ENCODE measurements at regions not wholly inside any gene's neighbourhood (a gene's known extent, or its start where the extent isn't known, plus 50 kb on each side); places are given as distances from the start of the nearest gene placed in this dataset.
A peak's percentile ranks its signal among the peaks of the same experiment; 100 is the strongest.

- no peak for DNase-seq
- Histone ChIP-seq H3K36me3 (ENCODE audit: control insufficient read depth in 4 of 4, insufficient read depth in 4 of 4, low read length in 3 of 4) (no peaks in the 10 kb centered on the region), H3K27me3 (replicated peaks in 2 of 5; ENCODE audit: control insufficient read depth in 4 of 5, insufficient read depth in 5 of 5, low read length in 4 of 5) (no peaks in the 10 kb centered on the region), H3K27ac (ENCODE audit: insufficient read depth in 1 of 2, low read depth in 1 of 2, low read length in 2 of 2, poor library complexity in 1 of 2, severe bottlenecking in 2 of 2) (no peak overlapping the region), H3K9me3 (ENCODE audit: control extremely low read depth in 1 of 5, control insufficient read depth in 4 of 5, insufficient read depth in 2 of 5, low read depth in 1 of 5, low read length in 4 of 5) (peaks cover 0 to 4% (median 0%) of the 10 kb centered on the region in 5 experiments), H3K4me3 (ENCODE audit: control insufficient read depth in 1 of 7, extremely low read depth in 1 of 7, insufficient read depth in 4 of 7, low read depth in 2 of 7, low read length in 6 of 7) (no peak overlapping the region), H3K4me1 (ENCODE audit: control extremely low read depth in 1 of 4, control insufficient read depth in 4 of 4, insufficient read depth in 4 of 4, low read length in 3 of 4) (peaks cover 0 to 25% (median 5%) of the 10 kb centered on the region in 4 experiments)
- WGBS (ENCODE audit: insufficient coverage) = 72% methylated on average over 4 of the region's 6 CpGs
- POLR2A ChIA-PET = no interaction called here
- CTCF ChIA-PET = no interaction called here
Observed at GRCh38 chr4:11488657-11489452, 60.2 kb upstream of the HS3ST1 start.

GRCh38 chr4:11487868-11488544 lies 59.3 kb upstream of the HS3ST1 start:
- H3K27ac ChIP-seq (ENCODE audit: insufficient read depth in 1 of 2, low read depth in 1 of 2, low read length in 2 of 2, poor library complexity in 1 of 2, severe bottlenecking in 2 of 2) = no peak overlapping the region
- DNase-seq = peak in 2 of 3 donors; percentile 61 to 67
- peaks cover 0 to 4% (median 0%) of the 10 kb centered on the region in 5 experiments for H3K9me3 ChIP-seq (ENCODE audit: control extremely low read depth in 1 of 5, control insufficient read depth in 4 of 5, insufficient read depth in 2 of 5, low read depth in 1 of 5, low read length in 4 of 5)
- ChIA-PET CTCF (interaction anchor here (1.1 kb wide), 1 partner anchor 21 kb away, joined by 3 read pairs; no protein-coding TSS in a partner anchor), POLR2A (no interaction called here)
- no peaks in the 10 kb centered on the region for H3K27me3 ChIP-seq (replicated peaks in 2 of 5; ENCODE audit: control insufficient read depth in 4 of 5, insufficient read depth in 5 of 5, low read length in 4 of 5)
- H3K4me3 ChIP-seq (ENCODE audit: control insufficient read depth in 1 of 7, extremely low read depth in 1 of 7, insufficient read depth in 4 of 7, low read depth in 2 of 7, low read length in 6 of 7) = no peak overlapping the region
- peaks cover 0 to 33% (median 9%) of the 10 kb centered on the region in 4 experiments for H3K4me1 ChIP-seq (ENCODE audit: control extremely low read depth in 1 of 4, control insufficient read depth in 4 of 4, insufficient read depth in 4 of 4, low read length in 3 of 4)
- no peaks in the 10 kb centered on the region for H3K36me3 ChIP-seq (ENCODE audit: control insufficient read depth in 4 of 4, insufficient read depth in 4 of 4, low read length in 3 of 4)
- WGBS (ENCODE audit: insufficient coverage) = 71% methylated on average over 1 of the region's 3 CpGs

GRCh38 chr4:11487139-11487538 lies 58.4 kb upstream of the HS3ST1 start:
- no peak overlapping the region for H3K4me3 ChIP-seq (ENCODE audit: control insufficient read depth in 1 of 7, extremely low read depth in 1 of 7, insufficient read depth in 4 of 7, low read depth in 2 of 7, low read length in 6 of 7)
- no peak for DNase-seq
- POLR2A ChIA-PET = no interaction called here

GRCh38 chr4:11485926-11486325 lies 57.2 kb upstream of the HS3ST1 start:
- H3K27me3 ChIP-seq (replicated peaks in 2 of 5; ENCODE audit: control insufficient read depth in 4 of 5, insufficient read depth in 5 of 5, low read length in 4 of 5) = no peaks in the 10 kb centered on the region
- 100% methylated on average over 2 of the region's 2 CpGs for WGBS (ENCODE audit: insufficient coverage)
- peaks cover 0 to 2% (median 0%) of the 10 kb centered on the region in 5 experiments for H3K9me3 ChIP-seq (ENCODE audit: control extremely low read depth in 1 of 5, control insufficient read depth in 4 of 5, insufficient read depth in 2 of 5, low read depth in 1 of 5, low read length in 4 of 5)
- POLR2A ChIA-PET = no interaction called here
- peaks cover 10 to 54% (median 25%) of the 10 kb centered on the region in 4 experiments for H3K4me1 ChIP-seq (ENCODE audit: control extremely low read depth in 1 of 4, control insufficient read depth in 4 of 4, insufficient read depth in 4 of 4, low read length in 3 of 4)
- no peak overlapping the region for H3K27ac ChIP-seq (ENCODE audit: insufficient read depth in 1 of 2, low read depth in 1 of 2, low read length in 2 of 2, poor library complexity in 1 of 2, severe bottlenecking in 2 of 2)
- H3K36me3 ChIP-seq (ENCODE audit: control insufficient read depth in 4 of 4, insufficient read depth in 4 of 4, low read length in 3 of 4) = no peaks in the 10 kb centered on the region
- H3K4me3 ChIP-seq (ENCODE audit: control insufficient read depth in 1 of 7, extremely low read depth in 1 of 7, insufficient read depth in 4 of 7, low read depth in 2 of 7, low read length in 6 of 7) = no peak overlapping the region
- CTCF ChIA-PET = no interaction called here
- no peak for DNase-seq

More at GRCh38 chr4:11487139-11487538, 58.4 kb upstream of the HS3ST1 start:
- Histone ChIP-seq H3K4me1 (ENCODE audit: control extremely low read depth in 1 of 4, control insufficient read depth in 4 of 4, insufficient read depth in 4 of 4, low read length in 3 of 4) (peaks cover 2 to 42% (median 14%) of the 10 kb centered on the region in 4 experiments), H3K27me3 (replicated peaks in 2 of 5; ENCODE audit: control insufficient read depth in 4 of 5, insufficient read depth in 5 of 5, low read length in 4 of 5) (no peaks in the 10 kb centered on the region), H3K27ac (ENCODE audit: insufficient read depth in 1 of 2, low read depth in 1 of 2, low read length in 2 of 2, poor library complexity in 1 of 2, severe bottlenecking in 2 of 2) (no peak overlapping the region), H3K9me3 (ENCODE audit: control extremely low read depth in 1 of 5, control insufficient read depth in 4 of 5, insufficient read depth in 2 of 5, low read depth in 1 of 5, low read length in 4 of 5) (peaks cover 0 to 2% (median 0%) of the 10 kb centered on the region in 5 experiments), H3K36me3 (ENCODE audit: control insufficient read depth in 4 of 4, insufficient read depth in 4 of 4, low read length in 3 of 4) (no peaks in the 10 kb centered on the region)
- CTCF ChIA-PET = interaction anchor here (1.1 kb wide), 1 partner anchor 22 kb away, joined by 3 read pairs; no protein-coding TSS in a partner anchor

GRCh38 chr4:11484531-11484930 lies 55.8 kb upstream of the HS3ST1 start:
- Histone ChIP-seq H3K9me3 (ENCODE audit: control extremely low read depth in 1 of 5, control insufficient read depth in 4 of 5, insufficient read depth in 2 of 5, low read depth in 1 of 5, low read length in 4 of 5) (peaks cover 0 to 2% (median 0%) of the 10 kb centered on the region in 5 experiments), H3K36me3 (ENCODE audit: control insufficient read depth in 4 of 4, insufficient read depth in 4 of 4, low read length in 3 of 4) (no peaks in the 10 kb centered on the region), H3K27ac (ENCODE audit: insufficient read depth in 1 of 2, low read depth in 1 of 2, low read length in 2 of 2, poor library complexity in 1 of 2, severe bottlenecking in 2 of 2) (no peak overlapping the region), H3K4me3 (ENCODE audit: control insufficient read depth in 1 of 7, extremely low read depth in 1 of 7, insufficient read depth in 4 of 7, low read depth in 2 of 7, low read length in 6 of 7) (no peak overlapping the region), H3K4me1 (ENCODE audit: control extremely low read depth in 1 of 4, control insufficient read depth in 4 of 4, insufficient read depth in 4 of 4, low read length in 3 of 4) (peaks cover 15 to 65% (median 36%) of the 10 kb centered on the region in 4 experiments), H3K27me3 (replicated peaks in 2 of 5; ENCODE audit: control insufficient read depth in 4 of 5, insufficient read depth in 5 of 5, low read length in 4 of 5) (no peaks in the 10 kb centered on the region)
- POLR2A ChIA-PET = no interaction called here
- CTCF ChIA-PET = interaction anchor here (0.6 to 1.5 kb wide), 3 partner anchors 18 to 68 kb away, joined by 3 read pairs; no protein-coding TSS in a partner anchor
- WGBS (ENCODE audit: insufficient coverage) = 86% methylated on average over 1 of the region's 1 CpG
- DNase-seq = no peak

GRCh38 chr4:11483046-11483445 lies 54.4 kb upstream of the HS3ST1 start:
- H3K27me3 ChIP-seq (replicated peaks in 2 of 5; ENCODE audit: control insufficient read depth in 4 of 5, insufficient read depth in 5 of 5, low read length in 4 of 5) = no peaks in the 10 kb centered on the region
- 20% methylated on average over 1 of the region's 3 CpGs for WGBS (ENCODE audit: insufficient coverage)
- peak in 2 of 3 donors; percentile 74 to 80 for DNase-seq
- no peaks in the 10 kb centered on the region for H3K36me3 ChIP-seq (ENCODE audit: control insufficient read depth in 4 of 4, insufficient read depth in 4 of 4, low read length in 3 of 4)
- ChIA-PET POLR2A (no interaction called here), CTCF (no interaction called here)
- peaks cover 0 to 2% (median 0%) of the 10 kb centered on the region in 5 experiments for H3K9me3 ChIP-seq (ENCODE audit: control extremely low read depth in 1 of 5, control insufficient read depth in 4 of 5, insufficient read depth in 2 of 5, low read depth in 1 of 5, low read length in 4 of 5)
- H3K27ac ChIP-seq (ENCODE audit: insufficient read depth in 1 of 2, low read depth in 1 of 2, low read length in 2 of 2, poor library complexity in 1 of 2, severe bottlenecking in 2 of 2) = no peak overlapping the region
- no peak overlapping the region for H3K4me3 ChIP-seq (ENCODE audit: control insufficient read depth in 1 of 7, extremely low read depth in 1 of 7, insufficient read depth in 4 of 7, low read depth in 2 of 7, low read length in 6 of 7)
- H3K4me1 ChIP-seq (ENCODE audit: control extremely low read depth in 1 of 4, control insufficient read depth in 4 of 4, insufficient read depth in 4 of 4, low read length in 3 of 4) = peaks cover 15 to 57% (median 36%) of the 10 kb centered on the region in 4 experiments

- WGBS (ENCODE audit: insufficient coverage) = 39% methylated on average over 2 of the region's 2 CpGs
- no peak overlapping the region for H3K27ac ChIP-seq (ENCODE audit: insufficient read depth in 1 of 2, low read depth in 1 of 2, low read length in 2 of 2, poor library complexity in 1 of 2, severe bottlenecking in 2 of 2)
- CTCF ChIA-PET = no interaction called here
Observed at GRCh38 chr4:11480683-11481082, 52.0 kb upstream of the HS3ST1 start.

More at GRCh38 chr4:11480683-11481082, 52.0 kb upstream of the HS3ST1 start:
- Histone ChIP-seq H3K4me1 (ENCODE audit: control extremely low read depth in 1 of 4, control insufficient read depth in 4 of 4, insufficient read depth in 4 of 4, low read length in 3 of 4) (peaks cover 15 to 50% (median 36%) of the 10 kb centered on the region in 4 experiments), H3K27me3 (replicated peaks in 2 of 5; ENCODE audit: control insufficient read depth in 4 of 5, insufficient read depth in 5 of 5, low read length in 4 of 5) (no peaks in the 10 kb centered on the region), H3K36me3 (ENCODE audit: control insufficient read depth in 4 of 4, insufficient read depth in 4 of 4, low read length in 3 of 4) (no peaks in the 10 kb centered on the region), H3K9me3 (ENCODE audit: control extremely low read depth in 1 of 5, control insufficient read depth in 4 of 5, insufficient read depth in 2 of 5, low read depth in 1 of 5, low read length in 4 of 5) (peaks cover 0 to 2% (median 0%) of the 10 kb centered on the region in 5 experiments), H3K4me3 (ENCODE audit: control insufficient read depth in 1 of 7, extremely low read depth in 1 of 7, insufficient read depth in 4 of 7, low read depth in 2 of 7, low read length in 6 of 7) (no peak overlapping the region)
- POLR2A ChIA-PET = no interaction called here
- DNase-seq = peak; percentile 70 to 96 (median 94)
